HG02970 (cell line): ENCODE measurements at regions not wholly inside any gene's neighbourhood (a gene's known extent, or its start where the extent isn't known, plus 50 kb on each side); places are given as distances from the start of the nearest gene placed in this dataset.
"Not testable (repeated sequence)": the region's sequence is repeated elsewhere in the genome, so short reads cannot be mapped to it uniquely, and the experiment has no call there.

Source experiments
- ATAC-seq: cut with Tn5 transposase; IDR thresholded peaks from one replicate; pipeline ENCODE4 v1.9.1; 2021; ENCODE audit warnings: mild to moderate bottlenecking, moderate library complexity, moderate number of reproducible peaks; ENCODE audit not compliant: unreplicated experiment, low FRiP score

DNA sequence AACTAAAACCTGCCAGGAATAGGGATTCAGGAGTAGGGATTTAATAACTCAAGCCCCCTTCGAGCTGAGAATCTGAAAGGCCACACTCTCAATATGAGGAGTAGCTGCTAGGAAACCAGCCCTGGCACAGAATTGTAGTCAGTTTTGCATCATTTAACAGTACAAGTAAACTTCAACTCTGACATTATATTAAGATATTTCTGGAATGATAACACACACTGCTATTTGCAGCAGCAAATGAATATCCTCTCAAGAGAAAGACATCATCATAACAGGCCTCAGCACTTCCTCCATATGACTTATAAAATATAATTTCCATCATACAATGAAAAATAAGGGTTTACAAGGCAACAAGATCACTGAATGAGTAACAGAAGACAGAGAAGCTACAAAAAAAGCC, 138.2 kb upstream of the RFX3 start:
- no peak for ATAC-seq

DNA sequence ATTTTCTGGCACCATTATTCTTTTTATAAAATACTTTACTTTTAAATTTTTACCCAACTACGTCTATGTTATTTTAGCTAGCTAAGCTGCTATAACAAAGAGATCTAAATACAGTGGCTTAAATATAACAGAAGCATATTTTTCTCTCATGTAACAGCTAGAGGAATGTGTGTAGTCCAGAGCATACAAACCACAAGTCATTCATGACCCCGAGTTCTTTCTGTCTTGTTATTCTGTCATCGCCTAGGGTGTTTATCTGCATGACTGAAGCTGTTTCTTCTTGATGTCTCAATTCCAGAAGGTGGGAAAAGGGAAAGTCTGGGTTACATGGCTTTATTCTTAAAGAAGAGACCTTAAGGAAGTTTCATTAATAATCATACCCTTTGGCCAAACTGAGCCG, 136.9 kb upstream of the RFX3 start:
- ATAC-seq = no peak

DNA sequence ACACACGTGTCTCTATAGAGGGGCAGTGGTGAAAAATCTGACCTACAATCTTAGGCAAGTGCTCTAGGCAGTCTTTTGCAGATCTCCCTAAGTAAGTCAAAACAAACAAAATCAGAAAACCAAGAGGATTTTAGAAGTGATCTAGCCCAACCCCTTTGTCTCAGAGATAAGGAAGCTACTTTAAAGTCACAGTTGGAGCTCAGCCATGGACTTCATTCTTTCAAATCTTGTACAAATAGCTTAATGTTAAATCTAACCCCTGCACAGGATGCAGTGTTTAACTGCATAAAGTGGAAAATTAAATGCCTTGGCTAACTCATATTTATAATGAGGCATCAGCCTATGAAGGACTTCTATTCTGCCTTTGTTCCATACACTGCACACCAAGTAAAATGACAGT, 135.1 kb upstream of the RFX3 start:
- ATAC-seq = no peak

DNA sequence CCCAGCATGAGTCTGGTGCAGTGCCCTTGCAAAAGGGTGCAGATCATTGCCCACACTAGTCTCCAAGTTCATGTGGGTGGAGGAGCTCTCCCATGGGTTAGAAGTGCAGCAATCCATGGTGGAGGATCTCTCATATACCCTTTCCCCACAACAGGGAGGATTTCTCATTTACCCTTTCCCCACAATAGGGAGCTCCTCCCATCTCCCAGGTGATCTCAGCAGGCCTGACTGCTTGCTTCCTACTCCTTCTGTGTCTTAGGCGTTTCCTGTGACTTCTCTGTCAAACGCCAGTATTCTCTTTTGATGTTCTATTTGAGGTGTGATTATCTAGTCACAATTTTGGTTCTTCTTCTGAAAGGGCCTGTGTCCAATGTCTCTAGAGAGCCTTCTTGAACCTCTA, 133.8 kb upstream of the RFX3 start:
- ATAC-seq = no peak

DNA sequence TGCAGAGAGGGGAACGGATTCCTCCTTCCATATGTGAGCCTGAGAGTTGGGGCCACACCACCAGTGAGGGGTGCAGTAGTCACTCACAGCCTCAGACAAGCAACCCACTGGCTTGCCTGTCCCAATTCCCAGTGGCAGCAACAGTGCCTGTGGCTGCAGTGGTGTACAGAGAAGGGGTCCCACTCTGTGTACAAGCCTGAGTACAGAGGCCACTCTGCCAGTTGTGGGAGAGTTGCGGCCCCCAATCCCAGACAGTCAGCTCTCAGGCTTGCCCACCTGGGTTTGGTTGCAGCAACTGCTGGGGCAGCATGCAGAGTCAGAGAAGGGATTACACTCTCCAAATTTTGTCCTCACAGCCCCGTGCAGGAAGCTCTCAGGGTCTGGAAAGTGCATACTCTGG, 133.2 kb upstream of the RFX3 start:
- ATAC-seq = no peak

DNA sequence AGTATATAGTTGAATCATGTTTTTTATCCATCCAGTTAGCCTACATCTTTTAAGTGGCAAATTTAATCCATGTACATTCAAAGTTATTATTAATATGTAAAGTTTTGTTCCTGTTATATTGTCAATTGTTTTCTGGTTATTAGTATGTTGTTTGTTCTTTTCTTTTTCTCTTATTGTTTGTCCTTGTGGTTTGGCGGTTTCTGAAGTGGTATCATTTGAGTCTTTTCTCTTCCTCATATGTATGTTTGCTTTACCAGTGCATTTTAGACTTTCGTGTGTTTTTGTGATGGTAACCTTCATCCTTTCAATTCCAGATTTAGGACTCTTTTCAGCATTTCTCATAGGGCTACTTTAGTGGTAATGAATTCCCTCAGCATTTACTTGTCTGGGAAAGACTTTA, 130.4 kb upstream of the RFX3 start:
- ATAC-seq = no peak

DNA sequence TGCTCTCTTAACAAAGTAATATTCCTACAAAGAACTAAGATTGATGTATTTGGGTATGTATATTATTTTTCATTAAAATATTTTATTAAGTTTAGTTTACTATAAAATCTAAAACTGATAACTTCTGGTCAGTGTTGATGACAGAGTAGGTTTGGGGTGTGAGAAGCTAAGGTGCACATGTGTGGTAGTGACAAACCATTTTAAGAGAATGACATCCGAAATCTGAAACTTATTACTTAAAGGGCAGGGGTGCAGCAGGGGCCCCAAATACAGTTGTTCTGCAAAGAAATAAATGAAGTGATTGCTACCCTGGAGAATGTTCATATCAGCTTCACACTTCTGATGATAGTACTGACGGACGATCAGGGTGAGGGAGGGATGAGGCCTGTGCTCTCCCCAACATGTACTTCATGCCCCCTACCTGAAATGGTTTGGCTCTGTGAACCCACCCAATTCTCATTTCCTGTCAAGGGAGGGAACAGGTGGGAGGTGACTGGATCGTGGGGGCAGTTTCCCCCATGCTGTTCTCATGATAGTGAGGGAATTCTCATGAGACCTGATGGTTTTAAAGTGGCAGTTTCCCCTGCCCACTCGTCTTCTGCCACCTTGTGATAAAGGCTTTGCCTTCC, 125.3 kb upstream of the RFX3 start:
- ATAC-seq = no peak

DNA sequence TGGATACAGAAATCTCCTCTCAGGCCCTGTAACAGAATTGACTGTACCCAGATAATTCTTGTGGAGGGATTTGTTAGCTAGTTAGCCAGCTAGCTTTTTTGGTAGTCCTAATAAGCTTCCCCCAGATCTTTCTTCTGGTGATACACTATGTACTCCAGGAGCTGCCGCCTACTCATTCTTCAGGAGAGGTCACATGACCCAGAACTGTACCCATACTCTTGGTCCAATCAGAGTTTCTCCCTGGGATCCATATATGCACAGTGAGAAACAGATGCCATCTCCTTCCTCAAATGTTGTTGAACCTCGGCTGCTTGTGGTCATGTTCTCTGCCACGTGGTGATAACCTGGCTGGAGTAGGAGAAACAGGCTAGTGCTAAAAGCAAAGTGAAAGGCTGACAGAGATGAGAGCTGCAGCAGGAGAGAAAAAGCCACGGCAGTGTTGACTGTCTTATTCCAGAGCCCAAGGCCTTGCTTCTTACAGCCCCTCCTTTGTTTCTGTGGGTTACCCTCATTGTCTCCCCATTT, 123.0 kb upstream of the RFX3 start:
- ATAC-seq = no peak

DNA sequence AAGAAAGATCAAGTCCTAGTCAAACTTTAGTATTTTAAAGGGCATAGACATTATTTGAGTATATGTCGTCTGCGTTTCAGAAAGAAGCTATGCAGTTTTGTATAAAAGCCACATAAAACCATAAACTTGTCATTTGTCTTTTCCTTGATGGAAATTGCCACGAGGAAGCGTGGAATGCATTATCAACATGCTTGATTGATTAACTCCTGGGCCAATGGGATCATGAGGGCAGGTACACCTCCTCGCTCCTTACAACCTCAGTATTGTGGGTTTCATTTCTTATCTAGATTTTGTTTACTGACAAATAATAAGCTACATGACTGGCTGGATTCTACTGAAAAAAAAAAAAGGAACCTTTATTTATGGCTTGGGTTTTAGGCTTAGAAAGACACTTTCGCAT, 122.5 kb upstream of the RFX3 start:
- no peak for ATAC-seq

DNA sequence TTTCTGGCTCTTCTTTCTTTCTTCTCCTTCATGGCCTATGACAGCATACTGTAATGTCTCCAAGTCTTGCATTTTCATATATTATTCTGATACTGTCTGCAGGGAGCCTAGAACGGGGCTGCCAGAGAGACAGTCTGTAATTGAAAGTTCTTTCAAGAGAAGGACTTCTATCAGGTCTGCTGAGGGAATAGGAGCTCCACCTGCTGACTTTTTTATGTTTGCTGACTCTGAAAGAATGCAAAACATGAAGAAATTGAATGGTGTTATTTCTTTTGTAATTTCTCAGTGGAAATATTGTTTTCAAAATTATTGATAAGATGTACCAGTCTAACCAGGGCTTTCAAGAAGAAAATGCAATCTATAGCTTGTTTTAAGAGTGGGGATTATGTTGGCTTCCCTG, 121.9 kb upstream of the RFX3 start:
- no peak for ATAC-seq

DNA sequence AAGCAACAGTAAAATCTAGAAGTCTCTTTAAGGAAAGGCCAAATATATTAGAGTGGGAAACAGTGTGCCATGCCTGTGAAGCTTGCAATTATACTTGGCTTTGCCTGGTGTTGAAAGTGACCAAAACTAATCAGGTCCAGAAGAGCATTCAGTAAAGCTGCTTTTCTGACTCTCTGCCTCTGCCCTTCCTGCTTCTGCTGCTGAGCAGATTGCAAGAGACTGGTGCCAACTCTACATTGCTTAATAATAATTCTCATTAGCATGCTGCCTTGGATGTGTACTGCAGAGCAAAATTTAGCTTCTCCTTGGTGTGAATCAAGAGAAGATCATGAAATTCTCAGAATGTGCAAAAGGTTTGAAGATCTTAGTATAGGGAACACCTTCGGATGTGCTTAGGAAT, 120.4 kb upstream of the RFX3 start:
- ATAC-seq = no peak

DNA sequence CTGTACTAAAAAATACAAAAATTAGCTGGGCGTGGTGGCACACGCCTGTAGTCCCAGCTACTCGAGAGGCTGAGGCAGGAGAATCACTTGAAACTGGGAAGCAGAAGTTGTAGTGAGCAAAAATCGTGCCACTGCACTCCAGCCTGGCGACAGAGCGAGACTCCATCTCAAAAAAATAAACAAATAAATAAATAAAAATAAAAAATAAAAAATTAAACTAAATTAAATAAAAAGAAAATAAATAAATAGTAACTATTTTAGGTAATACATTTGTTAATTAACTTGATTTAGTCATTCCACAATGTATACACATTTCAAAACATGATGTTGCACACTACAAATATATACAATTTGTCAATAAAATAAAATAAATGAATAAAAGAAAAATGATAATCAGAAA, 116.3 kb upstream of the RFX3 start:
- not testable (repeated sequence) for ATAC-seq

DNA sequence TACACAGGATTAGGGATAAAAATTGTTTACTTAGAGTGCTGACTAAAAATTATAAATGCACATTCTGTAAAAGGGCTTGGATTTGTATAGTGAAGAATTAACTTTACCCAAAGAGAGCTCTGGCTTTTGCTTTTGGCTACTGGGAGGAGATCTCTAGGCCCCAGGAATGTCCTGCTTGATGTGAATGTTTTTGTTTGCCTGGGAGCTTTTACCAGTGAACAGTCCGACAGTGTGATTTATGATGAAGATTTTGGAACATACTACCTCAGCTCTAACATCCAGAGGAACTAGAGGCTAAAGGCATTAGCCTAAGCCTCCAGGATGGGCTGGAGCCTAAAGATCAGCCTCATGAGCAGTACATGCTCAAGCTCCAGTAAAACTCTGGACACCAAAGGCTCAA, 103.7 kb upstream of the RFX3 start:
- no peak for ATAC-seq

DNA sequence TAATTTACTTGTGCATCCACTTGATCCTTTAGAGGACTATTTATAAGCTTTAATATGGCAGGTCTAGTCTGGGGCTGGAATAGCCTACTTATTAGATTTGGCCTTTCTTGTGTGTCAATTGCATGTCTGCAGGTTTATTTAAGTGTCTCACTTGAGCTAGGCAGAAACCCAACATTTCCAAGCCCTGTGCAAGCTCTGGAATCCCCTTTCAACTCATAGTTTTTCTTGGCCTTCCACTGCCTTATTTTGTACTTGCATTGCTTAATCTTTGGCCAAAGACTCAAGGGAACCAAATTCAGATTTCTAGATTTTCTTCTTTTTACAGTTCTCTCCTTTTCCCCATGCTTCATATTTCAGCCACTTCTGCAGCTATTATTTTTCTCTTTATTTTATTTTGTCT, 102.4 kb upstream of the RFX3 start:
- no peak for ATAC-seq

DNA sequence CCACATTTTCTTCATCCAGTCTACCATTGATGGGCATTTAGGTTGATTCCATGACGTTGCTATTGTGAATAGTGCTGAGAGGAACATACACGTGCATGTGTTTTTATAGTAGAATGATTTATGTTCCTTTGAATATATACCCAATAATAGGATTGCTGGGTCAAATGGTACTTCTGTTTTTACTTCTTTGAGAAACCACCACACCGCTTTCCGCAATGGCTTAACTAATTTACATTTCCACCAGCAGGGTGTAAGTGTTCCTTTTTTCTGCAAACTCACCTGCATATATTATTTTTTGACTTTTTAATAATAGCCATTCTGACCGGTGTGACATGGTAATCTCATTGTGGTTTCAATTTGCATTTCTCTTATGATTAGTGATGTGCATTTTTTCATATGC, 82.2 kb upstream of the RFX3 start:
- no peak for ATAC-seq

DNA sequence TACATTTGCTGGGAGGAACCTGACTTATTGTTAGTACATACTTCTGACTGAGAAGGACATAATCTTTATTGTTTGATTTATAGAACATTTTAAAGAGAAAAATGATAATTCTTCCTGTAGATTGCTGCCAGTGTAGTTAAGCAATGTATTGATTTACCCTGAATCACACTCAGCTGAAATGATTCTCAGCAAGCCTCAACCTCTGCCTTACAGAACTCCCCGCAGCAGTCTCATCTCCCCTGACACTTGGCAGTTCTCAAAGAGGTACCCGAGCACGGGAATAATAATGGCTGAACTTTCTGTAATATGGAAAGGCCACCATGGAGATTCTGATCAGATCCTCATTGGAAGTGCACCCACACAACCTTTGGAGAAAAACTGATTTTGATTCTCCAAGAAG, 74.9 kb upstream of the RFX3 start:
- ATAC-seq = no peak

DNA sequence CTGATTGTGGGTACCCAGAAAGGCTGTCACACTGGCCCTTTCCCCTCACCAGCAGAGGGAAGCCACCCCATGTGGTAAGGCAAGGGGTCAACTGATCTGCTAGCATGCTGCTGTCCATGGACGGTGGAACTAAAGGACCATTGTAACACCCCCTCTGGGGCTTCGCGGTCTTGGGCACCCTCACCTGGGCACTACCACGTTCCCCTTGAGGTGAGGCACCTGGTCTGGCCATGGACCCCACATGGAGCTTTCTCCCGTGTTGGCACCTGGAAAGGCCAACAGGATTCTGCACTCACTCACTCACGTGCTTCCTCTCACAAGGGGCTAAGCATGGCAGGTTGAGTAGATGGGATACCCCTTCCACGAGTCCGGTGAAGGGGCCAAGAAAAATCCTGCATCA, 72.0 kb upstream of the RFX3 start:
- ATAC-seq = no peak

DNA sequence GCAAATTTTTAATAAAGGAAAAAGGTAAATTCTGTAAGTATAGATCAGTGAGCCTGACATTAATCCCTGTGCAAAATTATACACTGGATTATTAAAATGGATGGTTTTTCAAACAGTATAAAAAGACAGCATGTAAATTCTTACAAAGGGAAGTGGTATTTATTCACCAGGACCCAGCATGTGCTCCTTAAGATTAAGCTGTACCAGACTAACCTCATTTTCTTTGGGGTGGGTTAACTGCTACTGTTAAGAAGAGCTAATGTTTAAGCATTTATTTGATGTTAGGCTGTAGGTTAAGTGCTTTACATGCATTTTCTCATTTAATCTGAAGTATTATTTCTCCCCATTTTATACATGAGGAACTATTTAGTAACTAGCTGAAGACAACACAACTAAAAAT, 60.3 kb upstream of the RFX3 start:
- no peak for ATAC-seq

DNA sequence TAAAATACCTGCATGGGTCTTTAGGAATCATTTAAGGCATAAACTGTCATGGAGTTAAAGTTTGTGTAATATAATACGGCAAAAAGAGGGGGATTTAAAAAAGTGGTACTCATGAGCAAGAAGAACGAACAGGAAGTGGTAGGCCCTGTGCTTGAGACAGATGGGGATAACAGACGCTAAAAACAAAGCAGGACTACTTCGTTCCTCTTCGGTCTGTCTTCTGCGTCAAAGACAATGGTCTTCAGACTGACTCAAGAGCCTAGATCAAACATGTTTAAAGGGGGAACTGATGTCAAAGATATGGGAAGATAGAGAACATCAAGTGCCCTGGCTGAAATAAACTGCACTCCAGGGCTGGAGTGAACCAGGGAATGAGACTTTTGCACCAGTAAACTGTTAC, 59.8 kb upstream of the RFX3 start:
- no peak for ATAC-seq

DNA sequence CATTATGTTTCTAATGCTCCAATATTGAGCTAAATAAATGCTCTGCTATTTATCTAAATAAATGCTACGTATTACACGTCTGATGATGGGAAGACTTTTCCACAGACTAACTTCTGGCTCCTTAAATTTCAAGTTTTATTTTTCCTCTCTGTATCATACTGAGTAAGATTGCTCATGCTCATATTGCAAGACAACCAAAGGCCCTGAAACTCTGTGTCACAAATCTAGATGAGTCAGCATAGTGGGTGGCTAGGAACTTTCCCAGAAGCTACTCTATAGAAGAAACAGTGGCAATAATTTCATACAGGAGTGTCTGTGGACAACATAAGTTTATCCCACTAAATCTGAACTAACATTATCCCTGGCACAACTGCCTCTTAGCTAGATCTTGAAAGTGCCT, 53.0 kb upstream of the RFX3 start:
- ATAC-seq = no peak

DNA sequence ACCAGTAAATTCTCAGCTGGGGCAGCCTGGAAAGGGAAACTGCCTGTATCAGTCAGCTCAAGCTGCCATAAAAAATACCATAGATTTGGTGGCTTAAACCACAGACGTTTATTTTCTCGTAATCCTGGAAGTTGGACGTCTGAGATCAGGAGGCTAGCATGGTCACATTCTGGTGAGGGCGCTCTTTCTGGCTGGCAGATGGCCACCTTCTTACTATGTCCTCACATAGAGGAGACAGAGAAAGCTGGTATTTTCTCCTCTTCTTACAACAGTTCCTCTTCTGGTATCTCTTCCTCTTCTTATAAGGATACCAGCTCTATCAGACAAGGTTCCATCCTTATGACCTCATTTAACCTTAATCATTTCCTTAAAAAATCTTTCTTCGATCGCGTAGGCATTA, 50.5 kb upstream of the RFX3 start:
- ATAC-seq = no peak

DNA sequence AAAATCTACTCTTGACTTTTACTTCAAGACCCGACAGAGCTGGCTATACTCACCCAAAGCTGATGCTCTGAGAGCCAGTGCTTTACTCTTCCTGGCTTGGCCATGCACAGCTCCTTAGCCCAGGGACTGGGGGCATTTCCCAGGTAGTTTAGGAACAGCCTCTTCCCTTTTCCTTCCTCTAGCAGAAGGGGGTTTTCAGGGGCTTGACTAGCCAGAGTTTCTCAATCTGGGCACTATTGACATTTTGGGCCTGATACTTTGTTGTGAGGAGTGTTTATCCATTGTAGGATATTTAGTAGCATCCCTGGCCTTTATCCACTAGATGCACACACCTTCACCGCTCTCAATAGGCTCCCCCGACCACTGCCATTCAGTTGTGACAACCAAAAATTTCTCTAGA, 50.0 kb upstream of the RFX3 start:
- ATAC-seq = no peak
